Pancreas (tissue), 10 donors: ENCODE measurements at regions not wholly inside any gene's neighbourhood (a gene's known extent, or its start where the extent isn't known, plus 50 kb on each side); places are given as distances from the start of the nearest gene placed in this dataset.
"Not testable (repeated sequence)": the region's sequence is repeated elsewhere in the genome, so short reads cannot be mapped to it uniquely, and the experiment has no call there.

Source experiments
- ATAC-seq, 4 donors: fragments of 200-7000 bp; cut with Tn5 transposase; one replicate each; pipeline versions ENCODE4 v1.8.0 to v1.9.1; 2020; ENCODE audit warnings: mild to moderate bottlenecking in 4 of 4, moderate library complexity in 4 of 4
- DNase-seq, 6 donors: peaks; one replicate each; pipeline ENCODE4 v3.0.0-alpha.2; 2020
- FAIRE-seq: peaks from 2 replicates; lab custom pipeline; 2012; peaks lifted over from hg19 to GRCh38; lab: Jason Lieb, UNC
- H3K27ac ChIP-seq, 4 donors: fragments of 200-600 bp; sonication (generic); 1 replicate in 3 of 4; 2 replicates in 1 of 4; pipeline versions ENCODE4 v1.5.0 to v1.8.0; 2020
- H3K27me3 ChIP-seq, 4 donors: fragments of 200-600 bp; one replicate each; pipeline ENCODE4 v1.8.0; 2021
- H3K36me3 ChIP-seq, 3 donors: fragments of 200-600 bp; sonication (generic) in 1 of 3; one replicate each; pipeline versions ENCODE4 v1.5.0 to v1.8.0; 2020 to 2021
- H3K4me1 ChIP-seq, 3 donors: fragments of 200-600 bp; one replicate each; pipeline ENCODE4 v1.8.0; 2021
- H3K4me3 ChIP-seq, 4 donors: fragments of 200-600 bp; sonication (generic) in 2 of 4; one replicate each; pipeline versions ENCODE4 v1.5.0 to v1.8.0; 2020 to 2021
- H3K9me3 ChIP-seq, 4 donors: fragments of 200-600 bp; one replicate each; pipeline ENCODE4 v1.8.0; 2021
- CTCF ChIP-seq, 4 donors: fragments of 200-600 bp; sonication (generic) in 3 of 4; IDR thresholded peaks; one replicate each; pipeline versions ENCODE4 v1.5.0 to v1.8.0; 2021; ENCODE audit warnings: antibody characterized with exemption in 4 of 4
- WGBS, 2 donors: extraction: QIAGEN DNeasy Blood & Tissue Kit; methylation state at CpG; one replicate each; pipeline ENCODE4 v1.1.7; 2013; 5-methylcytosine and 5-hydroxymethylcytosine counted together
- intact Hi-C, 3 donors: fragments of 100-400 bp; cut with DNase I; formaldehyde crosslinking; loops; one replicate each; pipeline versions ENCODE4 v1.11.1 to v1.14.2; 2022
- donor health status: healthy with polysubstance abuse.
- donor health status: DM: no; HTN: no; CAD: no; lungs with moderate emphysema.
- donor health status: DM: no; HTN: no; CAD: no.
- donor health status: control.
- donor health status: control.
- donor health status: Bipolar disorder and iron deficiency.
- donor health status: DM: yes; HTN: yes; CAD: no.
- donor health status: DM: no; HTN: no; CAD: no.
- donor health status: DM: no; HTN: no; CAD: no.
- donor health status: DM: yes; HTN: yes; CAD: no.

DNA sequence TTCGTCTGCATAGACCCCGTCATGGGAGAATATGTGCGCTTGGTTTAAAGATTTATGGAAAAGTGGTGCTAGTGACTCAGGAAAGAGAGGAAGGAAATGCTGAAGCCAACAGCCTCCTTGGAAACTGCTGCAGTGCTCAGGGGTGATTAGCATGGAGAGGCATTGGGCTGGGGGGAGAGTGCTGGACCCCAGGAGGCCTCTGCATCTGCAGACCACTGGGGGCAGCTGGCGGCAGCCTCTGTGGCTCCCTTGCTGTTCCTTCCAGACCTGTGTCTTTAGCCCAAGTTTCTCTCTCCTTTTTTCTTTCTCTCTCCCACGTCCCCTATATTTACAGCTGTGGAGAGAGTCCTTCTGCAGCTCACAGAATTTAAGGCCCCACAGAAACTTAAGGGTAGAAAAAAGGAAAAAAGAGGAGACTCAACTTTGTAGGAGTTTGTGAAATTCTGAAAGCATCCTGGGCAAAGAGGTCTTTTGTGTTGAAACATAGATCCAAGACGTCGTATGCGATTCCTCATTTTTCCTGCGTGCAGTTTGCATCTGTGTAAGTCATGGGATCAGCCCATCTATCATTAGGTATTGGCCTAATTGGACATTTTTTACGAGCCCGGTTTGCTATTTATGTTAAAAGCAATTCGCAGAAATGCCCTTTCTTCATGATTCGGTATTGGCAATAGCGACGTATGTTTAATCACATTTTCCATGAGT, 116.2 kb upstream of the ZNF536 start:
- intact Hi-C loops: no loop called here
- H3K4me1 ChIP-seq: no peaks in the 10 kb centered on the region
- H3K27me3 ChIP-seq: peaks cover 0 to 16% (median 3%) of the 10 kb centered on the region in 4 donors
- H3K4me3 ChIP-seq: no peak overlapping the region
- DNase-seq (no peak), ATAC-seq (no peak), FAIRE-seq (no peak)
- H3K9me3 ChIP-seq: no peaks in the 10 kb centered on the region
- 59 to 62% methylated on average over 15 of the region's 15 CpGs for WGBS, 2 donors
- no peaks in the 10 kb centered on the region for H3K36me3 ChIP-seq
- H3K27ac ChIP-seq: no peak overlapping the region
- TF ChIP-seq CTCF (IDR thresholded peaks at IDR 0.05): no peak

GRCh38 chr19:30256496-30256850, 115.7 kb upstream of the ZNF536 start:
- 42 to 56% methylated on average over 7 of the region's 7 CpGs for WGBS, 2 donors
- ATAC-seq (no peak), FAIRE-seq (no peak)

GRCh38 chr19:30263830-30264381, 108.3 kb upstream of the ZNF536 start:
- DNase-seq: no peak
- H3K9me3 ChIP-seq: no peaks in the 10 kb centered on the region
- no peaks in the 10 kb centered on the region for H3K36me3 ChIP-seq
- no peaks in the 10 kb centered on the region for H3K4me1 ChIP-seq
- TF ChIP-seq CTCF (IDR thresholded peaks at IDR 0.05): no peak
- peaks cover 0 to 17% (median 4%) of the 10 kb centered on the region in 4 donors for H3K27me3 ChIP-seq
- H3K27ac ChIP-seq: no peak overlapping the region
- intact Hi-C loops: no loop called here
- no peak overlapping the region for H3K4me3 ChIP-seq
- FAIRE-seq: no peak
- ATAC-seq: no peak
- 27 to 39% methylated on average over 6 of the region's 6 CpGs for WGBS, 2 donors

More at GRCh38 chr19:30256496-30256850, 115.7 kb upstream of the ZNF536 start:
- H3K4me1 ChIP-seq: no peaks in the 10 kb centered on the region
- no peak overlapping the region for H3K4me3 ChIP-seq
- no peaks in the 10 kb centered on the region for H3K36me3 ChIP-seq
- no peak for DNase-seq
- intact Hi-C loops: no loop called here
- peaks cover 0 to 16% (median 3%) of the 10 kb centered on the region in 4 donors for H3K27me3 ChIP-seq
- no peak overlapping the region for H3K27ac ChIP-seq
- TF ChIP-seq CTCF (IDR thresholded peaks at IDR 0.05): no peak
- H3K9me3 ChIP-seq: no peaks in the 10 kb centered on the region

GRCh38 chr19:30265918-30266317, 106.3 kb upstream of the ZNF536 start:
- H3K9me3 ChIP-seq, H3K27me3 ChIP-seq, DNase-seq, H3K27ac ChIP-seq, FAIRE-seq, H3K4me3 ChIP-seq, ATAC-seq, intact Hi-C loops, H3K36me3 ChIP-seq, H3K4me1 ChIP-seq: not testable (repeated sequence)
- 60 to 63% methylated on average over 2 of the region's 2 CpGs for WGBS, 2 donors

DNA sequence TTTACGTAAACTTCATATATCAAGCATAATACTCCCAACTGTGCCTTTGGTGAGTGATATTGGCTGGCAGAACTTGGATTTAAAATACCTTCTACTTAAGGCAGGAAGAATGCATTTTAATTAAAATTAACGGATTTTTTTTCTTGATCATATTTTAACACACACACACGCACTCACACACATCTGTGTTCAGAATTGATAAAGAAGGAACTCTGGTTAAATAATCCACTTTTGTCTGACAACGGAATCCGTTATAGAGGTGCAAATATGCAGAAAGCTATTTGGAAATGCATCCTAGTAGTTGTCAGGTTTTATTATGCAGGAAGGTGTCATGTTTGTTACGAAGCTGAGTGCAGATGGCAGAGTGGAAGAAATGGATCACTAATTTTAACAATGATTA, 105.5 kb upstream of the ZNF536 start:
- ATAC-seq: no peak
- H3K9me3 ChIP-seq: no peaks in the 10 kb centered on the region
- intact Hi-C loops: no loop called here
- peaks cover 0 to 10% (median 4%) of the 10 kb centered on the region in 4 donors for H3K27me3 ChIP-seq
- no peak for DNase-seq
- H3K27ac ChIP-seq: no peak overlapping the region
- FAIRE-seq: no peak
- H3K4me1 ChIP-seq: no peaks in the 10 kb centered on the region
- H3K4me3 ChIP-seq: no peak overlapping the region
- H3K36me3 ChIP-seq: no peaks in the 10 kb centered on the region
- WGBS, 2 donors: 47 to 56% methylated on average over 6 of the region's 6 CpGs
- no peak for TF ChIP-seq CTCF (IDR thresholded peaks at IDR 0.05)
